PFSK-1 (cell line): ENCODE measurements at regions not wholly inside any gene's neighbourhood (a gene's known extent, or its start where the extent isn't known, plus 50 kb on each side); places are given as distances from the start of the nearest gene placed in this dataset.

ENCODE experiments used
- FOXP2 ChIP-seq: optimal IDR thresholded peaks from 2 replicates; pipeline ENCODE3; 2011; ENCODE audit warnings: borderline replicate concordance, control low read depth, inconsistent platforms; ENCODE audit not compliant: insufficient read depth; ENCODE audit errors: extremely low read length, extremely low read depth
- POLR2AphosphoS5 ChIP-seq: IDR thresholded peaks from 2 replicates; pipeline ENCODE4 v1.6.1; 2012; ENCODE audit warnings: low read depth, mild to moderate bottlenecking, control low read depth, low read length, moderate library complexity
- SIN3A ChIP-seq: IDR thresholded peaks from 2 replicates; pipeline ENCODE4 v1.6.1; 2012; ENCODE audit warnings: mild to moderate bottlenecking, low read length, moderate library complexity, borderline replicate concordance; ENCODE audit not compliant: insufficient read depth
- TF ChIP-seq, protein P1 (sequence below), 2 experiments: IDR thresholded peaks; 2 replicates each; pipeline versions ENCODE4 v1.6.1 to v1.8.0; 2011 to 2012; ENCODE audit warnings: low read depth in 2 of 2, low read length in 2 of 2, control low read depth in 1 of 2, inconsistent platforms in 1 of 2, mild to moderate bottlenecking in 1 of 2, moderate library complexity in 1 of 2; ENCODE audit not compliant: insufficient read depth in 1 of 2

DNA sequence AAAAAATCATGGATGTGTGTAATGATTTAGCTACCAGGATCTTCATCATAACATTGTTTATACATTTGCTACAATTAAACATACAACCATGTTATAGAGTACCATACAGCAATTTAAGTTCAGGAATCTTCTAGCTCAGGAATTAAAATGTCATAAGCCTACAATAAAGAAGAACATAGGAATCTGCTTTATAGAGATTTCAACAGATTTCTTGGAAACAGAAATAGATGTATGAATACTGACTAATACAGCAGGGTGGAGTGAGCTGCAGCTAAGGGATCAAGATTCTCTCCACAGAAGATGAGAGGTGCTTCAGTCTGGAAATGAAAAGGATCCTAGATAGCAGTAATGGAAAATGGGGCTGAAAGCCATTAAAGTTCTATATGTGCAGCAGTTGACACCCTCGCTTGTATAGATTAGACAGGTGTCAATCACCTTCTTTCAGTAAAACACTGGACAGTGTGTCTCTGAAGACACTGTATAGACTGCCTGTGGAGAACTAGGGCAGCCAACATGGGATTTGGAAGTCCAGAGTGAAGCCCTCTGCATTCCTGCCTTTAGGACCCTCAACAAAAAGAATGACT, 73.9 kb downstream of the DNTTIP2 start:
- TF ChIP-seq POLR2AphosphoS5 (no peak), FOXP2 (no peak), SIN3A (no peak)
- TF ChIP-seq, protein P1, sequence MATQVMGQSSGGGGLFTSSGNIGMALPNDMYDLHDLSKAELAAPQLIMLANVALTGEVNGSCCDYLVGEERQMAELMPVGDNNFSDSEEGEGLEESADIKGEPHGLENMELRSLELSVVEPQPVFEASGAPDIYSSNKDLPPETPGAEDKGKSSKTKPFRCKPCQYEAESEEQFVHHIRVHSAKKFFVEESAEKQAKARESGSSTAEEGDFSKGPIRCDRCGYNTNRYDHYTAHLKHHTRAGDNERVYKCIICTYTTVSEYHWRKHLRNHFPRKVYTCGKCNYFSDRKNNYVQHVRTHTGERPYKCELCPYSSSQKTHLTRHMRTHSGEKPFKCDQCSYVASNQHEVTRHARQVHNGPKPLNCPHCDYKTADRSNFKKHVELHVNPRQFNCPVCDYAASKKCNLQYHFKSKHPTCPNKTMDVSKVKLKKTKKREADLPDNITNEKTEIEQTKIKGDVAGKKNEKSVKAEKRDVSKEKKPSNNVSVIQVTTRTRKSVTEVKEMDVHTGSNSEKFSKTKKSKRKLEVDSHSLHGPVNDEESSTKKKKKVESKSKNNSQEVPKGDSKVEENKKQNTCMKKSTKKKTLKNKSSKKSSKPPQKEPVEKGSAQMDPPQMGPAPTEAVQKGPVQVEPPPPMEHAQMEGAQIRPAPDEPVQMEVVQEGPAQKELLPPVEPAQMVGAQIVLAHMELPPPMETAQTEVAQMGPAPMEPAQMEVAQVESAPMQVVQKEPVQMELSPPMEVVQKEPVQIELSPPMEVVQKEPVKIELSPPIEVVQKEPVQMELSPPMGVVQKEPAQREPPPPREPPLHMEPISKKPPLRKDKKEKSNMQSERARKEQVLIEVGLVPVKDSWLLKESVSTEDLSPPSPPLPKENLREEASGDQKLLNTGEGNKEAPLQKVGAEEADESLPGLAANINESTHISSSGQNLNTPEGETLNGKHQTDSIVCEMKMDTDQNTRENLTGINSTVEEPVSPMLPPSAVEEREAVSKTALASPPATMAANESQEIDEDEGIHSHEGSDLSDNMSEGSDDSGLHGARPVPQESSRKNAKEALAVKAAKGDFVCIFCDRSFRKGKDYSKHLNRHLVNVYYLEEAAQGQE (IDR thresholded peaks at IDR 0.05; ENCODE audit: insufficient read depth in 1 of 2, low read depth in 2 of 2, low read length in 2 of 2), result no peak
